H1 (cell line): ENCODE measurements at regions not wholly inside any gene's neighbourhood (a gene's known extent, or its start where the extent isn't known, plus 50 kb on each side); places are given as distances from the start of the nearest gene placed in this dataset.
"Not testable (repeated sequence)": the region's sequence is repeated elsewhere in the genome, so short reads cannot be mapped to it uniquely, and the experiment has no call there.

Experiments used
- CTCF ChIA-PET: fragments of 300-600 bp; sonication (Branson Sonifier 250); formaldehyde crosslinking; loops from one replicate; lab custom pipeline; 2021; ENCODE audit not compliant: partially characterized antibody; lab: Charles Lee
- POLR2A ChIA-PET: fragments of 300-600 bp; sonication (Branson Sonifier 250); formaldehyde crosslinking; loops from one replicate; lab custom pipeline; 2021; ENCODE audit warnings: inconsistent platforms; ENCODE audit not compliant: partially characterized antibody; lab: Charles Lee
- DNase-seq, 2 experiments: peaks; one replicate each; pipeline versions ENCODE4 v3.0.0 to v3.0.0-alpha.2; 2010 to 2022; ENCODE audit warnings: low spot score in 2 of 2, low read depth in 1 of 2, mixed read lengths in 1 of 2
- FAIRE-seq: peaks from 2 replicates; lab custom pipeline; 2011; peaks lifted over from hg19 to GRCh38; lab: Jason Lieb, UNC
- H2AFZ ChIP-seq: 2 replicates; pipeline ENCODE4 v1.8.1; 2012; ENCODE audit warnings: low read length, inconsistent platforms
- H2AK5ac ChIP-seq: 2 replicates; pipeline ENCODE4 v1.6.1; 2013; ENCODE audit warnings: low read depth, low read length
- H2BK120ac ChIP-seq: replicated peaks from 2 replicates; pipeline ENCODE3; 2013; ENCODE audit warnings: low read depth, low read length, inconsistent platforms
- H2BK12ac ChIP-seq: 2 replicates; pipeline ENCODE4 v1.6.1; 2013; ENCODE audit warnings: low read depth, low read length
- H2BK15ac ChIP-seq: 2 replicates; pipeline ENCODE4 v1.6.1; 2013; ENCODE audit warnings: low read length
- H2BK20ac ChIP-seq: 2 replicates; pipeline ENCODE4 v1.6.1; 2013; ENCODE audit warnings: low read length
- H2BK5ac ChIP-seq: 2 replicates; pipeline ENCODE4 v1.6.1; 2013; ENCODE audit warnings: low read depth, low read length
- H3K14ac ChIP-seq: 2 replicates; pipeline ENCODE4 v1.6.1; 2013; ENCODE audit warnings: inconsistent platforms; ENCODE audit not compliant: insufficient read length
- H3K18ac ChIP-seq: 2 replicates; pipeline ENCODE4 v1.6.1; 2013; ENCODE audit warnings: low read length; ENCODE audit errors: extremely low read depth
- H3K23ac ChIP-seq: 2 replicates; pipeline ENCODE4 v1.6.1; 2013; ENCODE audit warnings: inconsistent platforms; ENCODE audit not compliant: insufficient read length
- H3K23me2 ChIP-seq: 2 replicates; pipeline ENCODE4 v1.6.1; 2013; ENCODE audit warnings: low read depth, low read length
- H3K27ac ChIP-seq: 2 replicates; pipeline ENCODE4 v1.6.1; 2011; ENCODE audit warnings: low read depth, low read length, inconsistent platforms
- H3K27me3 ChIP-seq, 4 experiments: replicated peaks in 1 of 4; 1 replicate in 1 of 4; 2 replicates in 3 of 4; pipeline versions ENCODE4 v1.6.1 to v1.8.1; 2011 to 2013; ENCODE audit warnings: low read length in 3 of 4, mild to moderate bottlenecking in 3 of 4, inconsistent platforms in 2 of 4, mixed read lengths in 2 of 4, moderate library complexity in 1 of 4; ENCODE audit not compliant: control insufficient read depth in 3 of 4, insufficient read depth in 3 of 4; ENCODE audit errors: extremely low read depth in 1 of 4
- H3K36me3 ChIP-seq, 4 experiments: 2 replicates each; pipeline versions ENCODE4 v1.6.1 to v1.8.1; 2011 to 2013; ENCODE audit warnings: mild to moderate bottlenecking in 4 of 4, low read length in 3 of 4, moderate library complexity in 2 of 4, control low read depth in 1 of 4, inconsistent platforms in 1 of 4; ENCODE audit not compliant: insufficient read depth in 4 of 4, control insufficient read depth in 2 of 4
- H3K4ac ChIP-seq: replicated peaks from 2 replicates; pipeline ENCODE3; 2013; ENCODE audit warnings: low read length, low read depth, mixed read lengths, inconsistent platforms; ENCODE audit not compliant: insufficient read length
- H3K4me1 ChIP-seq, 4 experiments: replicated peaks in 1 of 4; 1 replicate in 1 of 4; 2 replicates in 3 of 4; pipeline versions ENCODE4 v1.6.1 to v1.8.1; 2011 to 2013; ENCODE audit warnings: low read length in 3 of 4, inconsistent platforms in 2 of 4, mixed read lengths in 1 of 4; ENCODE audit not compliant: insufficient read depth in 4 of 4, control insufficient read depth in 3 of 4
- H3K4me2 ChIP-seq, 2 experiments: 2 replicates each; pipeline versions ENCODE4 v1.6.1 to v1.8.1; 2011 to 2013; ENCODE audit warnings: low read depth in 2 of 2, low read length in 2 of 2, control low read depth in 1 of 2, inconsistent platforms in 1 of 2, mild to moderate bottlenecking in 1 of 2; ENCODE audit not compliant: insufficient read depth in 1 of 2
- H3K4me3 ChIP-seq, 4 experiments: fragments of 200-600, 300-600 bp in 1 of 4; sonication (generic), shearing (Covaris generic), sonication (Bioruptor Twin) in 1 of 4; 2 replicates each; pipeline versions ENCODE4 v1.5.1 to v1.8.1; 2011 to 2016; ENCODE audit warnings: low read length in 4 of 4, low read depth in 3 of 4, control low read depth in 2 of 4, inconsistent platforms in 2 of 4, mild to moderate bottlenecking in 2 of 4, mixed read lengths in 1 of 4, moderate library complexity in 1 of 4; ENCODE audit not compliant: insufficient read depth in 2 of 4; ENCODE audit errors: extremely low read depth in 1 of 4
- H3K56ac ChIP-seq: replicated peaks from 2 replicates; pipeline ENCODE3; 2013; ENCODE audit warnings: low read depth, mild to moderate bottlenecking, mixed read lengths, low read length, inconsistent platforms; ENCODE audit not compliant: insufficient read length
- H3K79me1 ChIP-seq: 2 replicates; pipeline ENCODE4 v1.6.1; 2013; ENCODE audit warnings: low read depth, low read length, control low read depth
- H3K79me2 ChIP-seq, 2 experiments: 2 replicates each; pipeline versions ENCODE4 v1.6.1 to v1.8.1; 2012 to 2013; ENCODE audit warnings: low read length in 2 of 2, mild to moderate bottlenecking in 2 of 2, inconsistent platforms in 1 of 2; ENCODE audit not compliant: insufficient read depth in 2 of 2, control insufficient read depth in 1 of 2
- H3K9ac ChIP-seq, 4 experiments: replicated peaks in 1 of 4; 1 replicate in 1 of 4; 2 replicates in 3 of 4; pipeline versions ENCODE4 v1.6.1 to v1.8.1; 2011 to 2013; ENCODE audit warnings: low read depth in 3 of 4, low read length in 3 of 4, control low read depth in 2 of 4, mild to moderate bottlenecking in 2 of 4, moderate library complexity in 2 of 4, inconsistent platforms in 1 of 4; ENCODE audit errors: extremely low read depth in 1 of 4
- H3K9me3 ChIP-seq, 2 experiments: 2 replicates each; pipeline versions ENCODE4 v1.6.1 to v1.8.1; 2012 to 2013; ENCODE audit warnings: mild to moderate bottlenecking in 2 of 2, moderate library complexity in 2 of 2, control low read depth in 1 of 2, inconsistent platforms in 1 of 2, low read depth in 1 of 2, low read length in 1 of 2, mixed read lengths in 1 of 2; ENCODE audit not compliant: insufficient read depth in 2 of 2
- H4K20me1 ChIP-seq, 2 experiments: replicated peaks in 1 of 2; 2 replicates each; pipeline versions ENCODE3 to v1.8.1; 2011 to 2013; ENCODE audit warnings: inconsistent platforms in 2 of 2, low read length in 2 of 2, mild to moderate bottlenecking in 1 of 2; ENCODE audit not compliant: insufficient read depth in 2 of 2, control insufficient read depth in 1 of 2
- H4K5ac ChIP-seq: 2 replicates; pipeline ENCODE4 v1.6.1; 2013; ENCODE audit warnings: low read length, low read depth, mixed read lengths, inconsistent platforms; ENCODE audit not compliant: insufficient read length
- H4K8ac ChIP-seq: 2 replicates; pipeline ENCODE4 v1.8.0; 2013; ENCODE audit warnings: mild to moderate bottlenecking, moderate library complexity, low read length, inconsistent platforms; ENCODE audit not compliant: insufficient read depth; ENCODE audit errors: extremely low read depth
- H4K91ac ChIP-seq: replicated peaks from 2 replicates; pipeline ENCODE3; 2013; ENCODE audit warnings: low read length, mixed read lengths, inconsistent platforms; ENCODE audit not compliant: insufficient read length
- WGBS, 2 experiments: shearing (Covaris generic) in 1 of 2; methylation state at CpG; one replicate each; pipeline versions ENCODE4 v1.1.6 to v1.1.7; 2013 to 2015; ENCODE audit warnings: low lambda C conversion rate in 2 of 2, mixed read lengths in 2 of 2, inconsistent platforms in 1 of 2, low coverage in 1 of 2, missing lambda C conversion rate in 1 of 2; ENCODE audit not compliant: insufficient replicate concordance in 2 of 2, insufficient coverage in 1 of 2, insufficient read length in 1 of 2; ENCODE audit errors: extremely low coverage in 1 of 2, missing lambda C conversion rate in 1 of 2; 5-methylcytosine and 5-hydroxymethylcytosine counted together

- H2AK5ac ChIP-seq, H3K23ac ChIP-seq, H4K5ac ChIP-seq, H3K27ac ChIP-seq, H3K56ac ChIP-seq, H2BK120ac ChIP-seq, H2BK5ac ChIP-seq, H3K14ac ChIP-seq, H3K4ac ChIP-seq, H3K9me3 ChIP-seq, H2BK12ac ChIP-seq, H4K8ac ChIP-seq, H2AFZ ChIP-seq, H2BK20ac ChIP-seq, H3K9ac ChIP-seq, H3K79me2 ChIP-seq, H2BK15ac ChIP-seq, H3K36me3 ChIP-seq, H4K20me1 ChIP-seq, H3K4me2 ChIP-seq, POLR2A ChIA-PET, H3K79me1 ChIP-seq, H3K4me3 ChIP-seq, H3K4me1 ChIP-seq, H3K23me2 ChIP-seq, H3K27me3 ChIP-seq, H4K91ac ChIP-seq, CTCF ChIA-PET, H3K18ac ChIP-seq, FAIRE-seq: not testable (repeated sequence)
- WGBS, 2 experiments: 2% methylated on average over 19 of the region's 89 CpGs; no CpG with 5 or more reads in 1 of the 2 experiments
- DNase-seq: peak in 1 of 2 experiments; percentile 76
Observed at GRCh38 chr15:30470601-30471365, 56.7 kb upstream of the GOLGA8R start.

GRCh38 chr15:30471366-30471749 is 57.3 kb upstream of the GOLGA8R start:
- POLR2A ChIA-PET, H2AFZ ChIP-seq, H2AK5ac ChIP-seq, H2BK12ac ChIP-seq, H3K4me3 ChIP-seq, H3K23me2 ChIP-seq, H4K91ac ChIP-seq, DNase-seq, H2BK5ac ChIP-seq, H3K79me2 ChIP-seq, H4K20me1 ChIP-seq, H2BK120ac ChIP-seq, H2BK15ac ChIP-seq, H3K36me3 ChIP-seq, H3K79me1 ChIP-seq, H3K4ac ChIP-seq, H3K14ac ChIP-seq, H4K8ac ChIP-seq, H3K27me3 ChIP-seq, H3K18ac ChIP-seq, H2BK20ac ChIP-seq, H3K9ac ChIP-seq, CTCF ChIA-PET, FAIRE-seq, H3K27ac ChIP-seq, H3K9me3 ChIP-seq, H3K4me1 ChIP-seq, H4K5ac ChIP-seq, H3K56ac ChIP-seq, H3K23ac ChIP-seq, H3K4me2 ChIP-seq: not testable (repeated sequence)
- no CpG with 5 or more reads among the region's 34 CpGs for WGBS, 2 experiments
